Activated CD8-positive, alpha-beta T cell treated with anti-CD3 and anti-CD28 coated beads, Interleukin-2, amount 10 ng/mL, durations not matched to agents 7 days and 5 days (primary cell): ENCODE measurements at regions not wholly inside any gene's neighbourhood (a gene's known extent, or its start where the extent isn't known, plus 50 kb on each side); places are given as distances from the start of the nearest gene placed in this dataset.
"Not testable (repeated sequence)": the region's sequence is repeated elsewhere in the genome, so short reads cannot be mapped to it uniquely, and the experiment has no call there.

Experiments
- ATAC-seq: fragments of 150-1000 bp; cut with Tn5 transposase; one replicate; pipeline ENCODE4 v1.10.0; 2021; ENCODE audit warnings: moderate library complexity
- CTCF ChIA-PET: fragments of 350-600 bp; sonication (Branson Sonifier 250); formaldehyde crosslinking; loops from one replicate; lab custom pipeline; 2021; ENCODE audit warnings: antibody characterized with exemption; lab: Charles Lee
- POLR2A ChIA-PET: fragments of 350-600 bp; sonication (Branson Sonifier 250); formaldehyde crosslinking; loops from one replicate; lab custom pipeline; 2021; ENCODE audit warnings: antibody characterized with exemption; lab: Charles Lee
- DNase-seq: peaks from one replicate; pipeline ENCODE4 v3.0.0-alpha.2; 2020
- H3K27ac Mint-ChIP-seq: one replicate; pipeline ENCODE4 v1.8.0; 2021; ENCODE audit warnings: mild to moderate bottlenecking, mixed read lengths
- H3K27me3 Mint-ChIP-seq: one replicate; pipeline ENCODE4 v1.8.0; 2021; ENCODE audit warnings: low read depth, mixed read lengths
- H3K36me3 Mint-ChIP-seq: one replicate; pipeline ENCODE4 v1.8.0; 2021; ENCODE audit warnings: low read depth, mixed read lengths
- H3K4me1 Mint-ChIP-seq: one replicate; pipeline ENCODE4 v1.8.0; 2021; ENCODE audit warnings: low read depth, mixed read lengths
- H3K4me3 Mint-ChIP-seq: one replicate; pipeline ENCODE4 v1.8.0; 2021; ENCODE audit warnings: mild to moderate bottlenecking, mixed read lengths
- H3K9me3 Mint-ChIP-seq: one replicate; pipeline ENCODE4 v1.8.0; 2022; ENCODE audit warnings: mixed read lengths; ENCODE audit not compliant: insufficient read depth

DNA sequence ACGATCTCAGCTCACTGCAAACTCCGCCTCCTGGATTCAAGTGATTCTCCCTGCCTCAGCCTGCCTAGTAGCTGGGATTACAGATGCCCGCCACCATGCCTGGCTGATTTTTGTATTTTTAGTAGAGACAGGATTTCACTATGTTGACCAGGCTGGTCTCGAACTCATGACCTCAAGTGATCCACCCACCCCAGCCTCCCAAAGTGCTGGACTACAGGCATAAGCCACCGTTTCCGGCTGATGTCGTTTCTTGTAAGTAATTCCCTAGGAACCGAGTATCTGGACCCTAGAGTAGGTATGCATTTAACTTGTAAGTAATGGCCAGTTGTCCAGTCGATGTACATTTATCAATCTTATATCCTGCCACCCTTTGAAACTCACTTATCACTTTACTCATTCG lies 491.2 kb downstream of the BRD1 start:
- H3K27me3 Mint-ChIP-seq, H3K4me3 Mint-ChIP-seq: not testable (repeated sequence)

DNA sequence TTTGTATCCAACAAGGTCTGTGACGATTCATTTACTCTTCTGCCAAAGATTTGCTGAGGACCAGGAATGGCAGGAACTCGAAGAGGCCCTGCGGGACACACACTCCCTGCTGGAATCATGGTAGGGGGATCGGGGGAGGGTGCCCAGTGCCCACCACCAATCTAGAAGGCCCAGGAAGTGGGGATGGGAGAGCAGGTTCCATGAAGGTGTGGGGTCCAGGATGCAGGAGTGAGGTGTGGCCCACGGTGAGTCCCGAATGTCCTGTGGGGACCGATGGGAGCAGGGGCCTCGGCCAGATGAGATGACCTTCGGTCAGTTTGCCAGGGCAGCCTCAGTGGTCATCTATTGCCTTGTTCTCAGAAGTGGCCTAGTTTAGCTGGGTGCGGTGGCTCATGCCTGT lies 492.7 kb downstream of the BRD1 start:
- Mint-ChIP-seq H3K27ac (no peak overlapping the region), H3K9me3 (no peaks in the 10 kb centered on the region), H3K27me3 (no peaks in the 10 kb centered on the region), H3K4me1 (no peaks in the 10 kb centered on the region), H3K36me3 (no peaks in the 10 kb centered on the region), H3K4me3 (no peak overlapping the region)
- DNase-seq (no peak), ATAC-seq (no peak)
- CTCF ChIA-PET = no interaction called here
- POLR2A ChIA-PET = no interaction called here

More for the DNA sequence above, 491.2 kb downstream of the BRD1 start:
- ATAC-seq, H3K9me3 Mint-ChIP-seq, H3K36me3 Mint-ChIP-seq, H3K4me1 Mint-ChIP-seq, POLR2A ChIA-PET, H3K27ac Mint-ChIP-seq, CTCF ChIA-PET, DNase-seq: not testable (repeated sequence)

DNA sequence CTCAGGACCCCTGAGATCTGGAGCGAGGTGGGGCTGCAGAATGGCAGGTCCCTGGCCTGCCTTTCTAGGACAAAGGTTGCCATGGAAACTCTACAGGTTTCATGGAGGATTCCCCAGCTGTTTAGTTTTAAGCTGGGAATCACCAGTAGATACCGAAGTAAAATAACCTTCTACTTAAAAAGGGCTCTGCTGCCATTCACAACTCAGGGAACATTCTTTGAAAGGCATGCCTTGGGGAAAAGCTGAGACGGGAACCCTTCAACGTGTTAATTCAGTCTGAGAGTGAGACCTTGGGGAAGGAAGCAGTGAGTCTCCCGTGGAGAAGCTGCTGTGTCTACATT lies 493.3 kb downstream of the BRD1 start:
- Mint-ChIP-seq H3K27me3 (no peaks in the 10 kb centered on the region), H3K4me1 (no peaks in the 10 kb centered on the region), H3K4me3 (no peak overlapping the region), H3K9me3 (no peaks in the 10 kb centered on the region), H3K36me3 (no peaks in the 10 kb centered on the region), H3K27ac (no peak overlapping the region)
- ChIA-PET CTCF (no interaction called here), POLR2A (no interaction called here)
- no peak for ATAC-seq
- no peak for DNase-seq

DNA sequence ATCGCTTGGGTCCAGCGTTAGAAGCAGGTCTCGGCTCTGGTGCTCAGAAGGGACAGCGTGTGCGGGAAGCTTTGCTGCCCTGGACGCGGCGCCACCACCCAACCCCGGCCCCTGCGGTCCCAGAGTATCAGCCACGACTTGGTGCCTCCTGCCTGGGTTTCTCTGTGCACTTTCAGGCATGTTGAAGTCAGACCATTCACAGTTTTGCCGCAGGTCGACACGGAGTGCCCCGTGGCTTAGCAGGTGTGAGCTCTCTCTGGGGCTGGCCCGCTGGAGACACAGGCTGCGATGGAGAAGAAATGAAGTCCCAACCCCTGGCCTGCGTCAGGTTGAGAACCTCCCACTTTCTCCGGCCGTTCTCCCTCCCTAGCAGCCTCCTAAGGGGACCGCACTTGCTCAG lies 494.5 kb downstream of the BRD1 start:
- H3K27ac Mint-ChIP-seq = no peak overlapping the region
- H3K4me3 Mint-ChIP-seq = no peak overlapping the region
- POLR2A ChIA-PET = no interaction called here
- no peak for DNase-seq
- H3K4me1 Mint-ChIP-seq = no peaks in the 10 kb centered on the region
- CTCF ChIA-PET = no interaction called here
- no peaks in the 10 kb centered on the region for H3K9me3 Mint-ChIP-seq
- no peaks in the 10 kb centered on the region for H3K36me3 Mint-ChIP-seq
- no peaks in the 10 kb centered on the region for H3K27me3 Mint-ChIP-seq
- no peak for ATAC-seq

DNA sequence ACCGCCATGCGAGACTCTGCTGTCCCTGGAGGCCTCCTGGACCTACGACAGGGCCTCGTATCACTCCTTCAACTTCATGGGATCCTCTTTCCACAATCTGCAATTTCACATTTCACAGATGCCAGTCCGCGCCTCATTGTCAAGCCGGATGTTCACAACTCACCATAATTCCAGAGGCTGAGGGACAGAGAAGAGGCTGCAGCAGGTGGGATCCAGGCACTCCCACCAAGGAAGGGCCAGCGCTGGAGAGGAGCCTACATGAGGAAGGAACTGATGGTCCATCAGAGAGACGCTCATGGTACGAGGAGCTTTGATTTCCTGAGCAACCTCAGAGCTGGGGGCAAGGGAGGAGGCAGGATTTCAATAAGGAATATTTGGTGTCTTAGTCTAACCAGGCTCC lies 495.0 kb downstream of the BRD1 start:
- DNase-seq = no peak
- Mint-ChIP-seq H3K27ac (no peak overlapping the region), H3K9me3 (no peaks in the 10 kb centered on the region), H3K27me3 (no peaks in the 10 kb centered on the region), H3K4me3 (no peak overlapping the region), H3K4me1 (no peaks in the 10 kb centered on the region), H3K36me3 (no peaks in the 10 kb centered on the region)
- POLR2A ChIA-PET = no interaction called here
- no peak for ATAC-seq
- CTCF ChIA-PET = no interaction called here

- no peaks in the 10 kb centered on the region for H3K27me3 Mint-ChIP-seq
- H3K4me3 Mint-ChIP-seq = no peak overlapping the region
- POLR2A ChIA-PET = no interaction called here
Observed at GRCh38 chr22:49331878-49332277, 495.8 kb downstream of the BRD1 start.

GRCh38 chr22:49331223-49331815 lies 496.4 kb downstream of the BRD1 start:
- Mint-ChIP-seq H3K4me3 (no peak overlapping the region), H3K27ac (no peak overlapping the region), H3K27me3 (no peaks in the 10 kb centered on the region), H3K36me3 (no peaks in the 10 kb centered on the region), H3K4me1 (no peaks in the 10 kb centered on the region), H3K9me3 (no peaks in the 10 kb centered on the region)
- ChIA-PET CTCF (no interaction called here), POLR2A (no interaction called here)
- DNase-seq (no peak), ATAC-seq (no peak)

More at GRCh38 chr22:49331878-49332277, 495.8 kb downstream of the BRD1 start:
- no peaks in the 10 kb centered on the region for H3K4me1 Mint-ChIP-seq
- DNase-seq (peak; percentile 10), ATAC-seq (no peak)
- CTCF ChIA-PET = no interaction called here
- no peaks in the 10 kb centered on the region for H3K9me3 Mint-ChIP-seq
- no peaks in the 10 kb centered on the region for H3K36me3 Mint-ChIP-seq
- H3K27ac Mint-ChIP-seq = no peak overlapping the region

DNA sequence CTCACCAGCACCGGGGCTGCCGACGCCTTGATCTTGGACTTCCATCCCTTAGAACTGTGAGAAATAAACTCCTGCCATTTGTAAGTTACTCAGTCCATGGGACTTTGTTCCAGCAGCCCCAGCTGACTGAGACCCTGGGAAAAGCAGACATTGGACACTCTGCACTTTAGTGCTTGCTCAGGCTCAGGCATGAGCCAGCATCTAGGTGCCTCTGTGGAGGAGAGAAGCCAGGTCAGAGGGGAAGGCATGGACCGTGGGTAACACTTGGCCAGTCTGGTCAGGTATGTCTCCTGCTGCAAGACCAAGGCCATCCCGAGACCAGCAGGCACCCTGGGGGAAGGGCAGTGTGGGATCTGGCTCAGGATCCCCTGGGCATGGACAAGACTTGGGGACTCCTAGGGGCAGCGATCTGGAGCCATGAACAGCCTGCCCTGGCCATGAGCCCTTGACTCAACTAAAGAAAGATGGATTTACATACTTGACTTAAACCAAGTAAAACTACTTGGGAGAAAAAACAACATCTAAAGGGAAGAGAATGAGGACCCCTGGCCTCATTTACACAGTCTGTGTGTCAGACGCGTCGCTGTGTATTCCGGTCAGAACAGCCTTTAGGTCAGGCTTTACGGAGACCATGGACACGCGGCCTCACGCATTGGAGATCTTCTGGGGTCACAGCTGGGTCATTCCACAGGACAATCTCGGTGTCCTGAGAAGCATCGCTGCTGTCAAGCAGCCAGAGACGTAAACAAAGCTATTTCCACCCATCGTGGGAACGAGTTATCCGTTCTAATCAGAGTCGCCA lies 497.1 kb downstream of the BRD1 start:
- H3K9me3 Mint-ChIP-seq = no peaks in the 10 kb centered on the region
- H3K36me3 Mint-ChIP-seq = no peaks in the 10 kb centered on the region
- ChIA-PET CTCF (no interaction called here), POLR2A (no interaction called here)
- H3K27me3 Mint-ChIP-seq = no peaks in the 10 kb centered on the region
- no peak overlapping the region for H3K27ac Mint-ChIP-seq
- H3K4me1 Mint-ChIP-seq = no peaks in the 10 kb centered on the region
- DNase-seq (peak; percentile 4), ATAC-seq (no peak)
- H3K4me3 Mint-ChIP-seq = no peak overlapping the region

- ATAC-seq = no peak
- CTCF ChIA-PET = no interaction called here
- no peaks in the 10 kb centered on the region for H3K27me3 Mint-ChIP-seq
Observed at GRCh38 chr22:49329636-49330035, 498.0 kb downstream of the BRD1 start.

GRCh38 chr22:49328630-49329405 lies 498.9 kb downstream of the BRD1 start:
- POLR2A ChIA-PET = no interaction called here
- ATAC-seq (no peak), DNase-seq (peak; percentile 3)
- Mint-ChIP-seq H3K9me3 (no peaks in the 10 kb centered on the region), H3K4me3 (no peak overlapping the region), H3K4me1 (no peaks in the 10 kb centered on the region), H3K36me3 (no peaks in the 10 kb centered on the region), H3K27ac (no peak overlapping the region), H3K27me3 (no peaks in the 10 kb centered on the region)
- CTCF ChIA-PET = no interaction called here

More at GRCh38 chr22:49329636-49330035, 498.0 kb downstream of the BRD1 start:
- Mint-ChIP-seq H3K9me3 (no peaks in the 10 kb centered on the region), H3K36me3 (no peaks in the 10 kb centered on the region), H3K4me1 (no peaks in the 10 kb centered on the region), H3K27ac (no peak overlapping the region), H3K4me3 (no peak overlapping the region)
- POLR2A ChIA-PET = no interaction called here
- DNase-seq = no peak

DNA sequence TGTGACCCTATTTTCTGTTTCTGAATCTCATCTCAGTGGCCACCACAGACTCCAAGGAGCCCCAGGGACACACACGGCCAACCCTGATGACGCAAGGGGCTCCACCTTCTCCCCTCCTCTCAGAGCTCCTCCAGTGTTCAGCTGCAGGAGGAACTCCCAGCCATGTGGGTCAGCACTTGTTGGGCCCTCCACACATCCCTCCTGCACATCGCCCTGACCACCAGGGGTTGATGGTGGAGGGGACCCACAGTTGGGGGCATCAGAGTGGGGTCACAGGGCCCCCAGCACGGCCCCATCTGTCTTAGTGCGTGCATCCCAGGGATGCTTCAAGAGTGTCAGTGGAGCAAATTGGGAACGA lies 499.6 kb downstream of the BRD1 start:
- Mint-ChIP-seq H3K9me3 (no peaks in the 10 kb centered on the region), H3K36me3 (no peaks in the 10 kb centered on the region), H3K27ac (no peak overlapping the region), H3K4me1 (no peaks in the 10 kb centered on the region), H3K4me3 (no peak overlapping the region), H3K27me3 (no peaks in the 10 kb centered on the region)
- CTCF ChIA-PET = no interaction called here
- POLR2A ChIA-PET = no interaction called here
- no peak for ATAC-seq
- DNase-seq = no peak

- Mint-ChIP-seq H3K9me3 (no peaks in the 10 kb centered on the region), H3K27ac (no peak overlapping the region), H3K4me1 (no peaks in the 10 kb centered on the region), H3K36me3 (no peaks in the 10 kb centered on the region), H3K4me3 (no peak overlapping the region), H3K27me3 (no peaks in the 10 kb centered on the region)
- DNase-seq (peak; percentile 4), ATAC-seq (no peak)
- POLR2A ChIA-PET = no interaction called here
- CTCF ChIA-PET = no interaction called here
Observed at GRCh38 chr22:49327411-49328117, 500.1 kb downstream of the BRD1 start.
